DND-41 (cell line): ENCODE measurements at regions not wholly inside any gene's neighbourhood (a gene's known extent, or its start where the extent isn't known, plus 50 kb on each side); places are given as distances from the start of the nearest gene placed in this dataset.
A peak's percentile ranks its signal among the peaks of the same experiment; 100 is the strongest.
"Not testable (repeated sequence)": the region's sequence is repeated elsewhere in the genome, so short reads cannot be mapped to it uniquely, and the experiment has no call there.

Experiments
- ATAC-seq: fragments of 200-7000 bp; cut with Tn5 transposase; 3 replicates; pipeline ENCODE4 v1.9.1; 2021; ENCODE audit warnings: low read depth; ENCODE audit not compliant: insufficient read depth
- DNase-seq: peaks from one replicate; pipeline ENCODE4 v3.0.0-alpha.2; 2020
- H2AFZ ChIP-seq: 2 replicates; pipeline ENCODE4 v1.6.0; 2012; ENCODE audit warnings: low read depth, low read length
- H3K27ac ChIP-seq: 2 replicates; pipeline ENCODE4 v1.5.1; 2012; ENCODE audit warnings: low read length, inconsistent platforms
- H3K27me3 ChIP-seq: fragments of 200-600 bp; sonication (generic); 2 replicates; pipeline ENCODE4 v1.6.0; 2012; ENCODE audit warnings: low read length, mild to moderate bottlenecking, inconsistent platforms; ENCODE audit not compliant: insufficient read depth, poor library complexity
- H3K36me3 ChIP-seq: 2 replicates; pipeline ENCODE4 v1.5.1; 2012; ENCODE audit warnings: low read length, inconsistent platforms; ENCODE audit not compliant: insufficient read depth
- H3K4me1 ChIP-seq: 2 replicates; pipeline ENCODE4 v1.5.1; 2012; ENCODE audit warnings: mild to moderate bottlenecking, low read length; ENCODE audit not compliant: insufficient read depth
- H3K4me2 ChIP-seq: 2 replicates; pipeline ENCODE4 v1.6.0; 2012; ENCODE audit warnings: mild to moderate bottlenecking, moderate library complexity, low read length, inconsistent platforms; ENCODE audit not compliant: insufficient read depth
- H3K4me3 ChIP-seq, 2 experiments: fragments of 200-600 bp in 1 of 2; shearing (Covaris generic) in 1 of 2; 2 replicates each; pipeline ENCODE4 v1.5.1; 2012 to 2016; ENCODE audit warnings: inconsistent platforms in 2 of 2, low read length in 2 of 2, mild to moderate bottlenecking in 2 of 2, low read depth in 1 of 2, moderate library complexity in 1 of 2
- H3K79me2 ChIP-seq: 2 replicates; pipeline ENCODE4 v1.6.0; 2012; ENCODE audit warnings: low read length, inconsistent platforms; ENCODE audit not compliant: insufficient read depth
- H3K9ac ChIP-seq: 2 replicates; pipeline ENCODE4 v1.6.0; 2012; ENCODE audit warnings: low read depth, mild to moderate bottlenecking, inconsistent platforms, low read length, moderate library complexity
- H3K9me3 ChIP-seq: 2 replicates; pipeline ENCODE4 v1.5.1; 2012; ENCODE audit warnings: low read length, moderate library complexity, mild to moderate bottlenecking, inconsistent platforms; ENCODE audit not compliant: insufficient read depth, severe bottlenecking
- H4K20me1 ChIP-seq: 2 replicates; pipeline ENCODE4 v1.6.0; 2012; ENCODE audit warnings: low read length; ENCODE audit not compliant: insufficient read depth
- CTCF ChIP-seq: IDR thresholded peaks from 2 replicates; pipeline ENCODE4 v1.5.1; 2012; ENCODE audit warnings: borderline replicate concordance, low read length, moderate library complexity, mild to moderate bottlenecking; ENCODE audit not compliant: poor library complexity, severe bottlenecking; ENCODE audit errors: extremely low read depth
- EZH2 ChIP-seq: IDR thresholded peaks from 3 replicates; pipeline ENCODE4 v1.6.1; 2012; ENCODE audit warnings: borderline replicate concordance, low read depth, mild to moderate bottlenecking, moderate library complexity, low read length, inconsistent platforms; ENCODE audit not compliant: severe bottlenecking

GRCh38 chr5:130836729-130837649, 328.1 kb downstream of the HINT1 start:
- peak; percentile 93 for ATAC-seq
- no peaks in the 10 kb centered on the region for H3K79me2 ChIP-seq
- H3K27ac ChIP-seq: peak overlapping the region; percentile 67
- H2AFZ ChIP-seq: peak overlapping the region; percentile 72
- H3K4me1 ChIP-seq: peaks cover 19% of the 10 kb centered on the region
- no peak for DNase-seq
- no peaks in the 10 kb centered on the region for H3K36me3 ChIP-seq
- TF ChIP-seq EZH2 (no peak), CTCF (no peak)
- no peaks in the 10 kb centered on the region for H3K27me3 ChIP-seq
- H4K20me1 ChIP-seq: no peaks in the 10 kb centered on the region
- peak overlapping the region; percentile 68 for H3K4me2 ChIP-seq
- H3K9ac ChIP-seq: peak overlapping the region; percentile 44
- no peaks in the 10 kb centered on the region for H3K9me3 ChIP-seq
- H3K4me3 ChIP-seq: peak overlapping the region; percentile 2 to 53; a peak in 3 of 4 replicates

GRCh38 chr5:130817598-130818384, 347.3 kb downstream of the HINT1 start:
- not testable (repeated sequence) for H3K27ac ChIP-seq, H3K4me3 ChIP-seq, H3K79me2 ChIP-seq, H3K9me3 ChIP-seq, H3K9ac ChIP-seq, H2AFZ ChIP-seq, H3K27me3 ChIP-seq, H4K20me1 ChIP-seq, H3K36me3 ChIP-seq, H3K4me2 ChIP-seq, ATAC-seq, H3K4me1 ChIP-seq
- peak; percentile 7 for DNase-seq

- no peak overlapping the region for H3K4me2 ChIP-seq
- no peaks in the 10 kb centered on the region for H3K9me3 ChIP-seq
- ATAC-seq (no peak), DNase-seq (no peak)
- H2AFZ ChIP-seq: no peak overlapping the region
- no peaks in the 10 kb centered on the region for H3K79me2 ChIP-seq
- no peaks in the 10 kb centered on the region for H3K36me3 ChIP-seq
- no peak overlapping the region for H3K9ac ChIP-seq
- no peaks in the 10 kb centered on the region for H3K4me1 ChIP-seq
- TF ChIP-seq EZH2: no peak
- no peak for TF ChIP-seq CTCF
- no peak overlapping the region for H3K4me3 ChIP-seq
- H4K20me1 ChIP-seq: no peaks in the 10 kb centered on the region
- H3K27me3 ChIP-seq: peaks cover 3% of the 10 kb centered on the region
- H3K27ac ChIP-seq: no peak overlapping the region
These were observed 349.8 kb downstream of the HINT1 start for GRCh38 chr5:130815246-130815645.

- Histone ChIP-seq H3K9ac (no peak overlapping the region), H3K4me1 (no peaks in the 10 kb centered on the region), H3K36me3 (no peaks in the 10 kb centered on the region), H3K27ac (no peak overlapping the region), H3K4me2 (no peak overlapping the region), H3K79me2 (no peaks in the 10 kb centered on the region), H3K4me3 (no peak overlapping the region), H3K27me3 (no peaks in the 10 kb centered on the region), H3K9me3 (no peaks in the 10 kb centered on the region), H4K20me1 (no peaks in the 10 kb centered on the region), H2AFZ (no peak overlapping the region)
- TF ChIP-seq EZH2 (no peak), CTCF (no peak)
- DNase-seq: no peak
- ATAC-seq: no peak
These were observed 356.4 kb downstream of the HINT1 start for GRCh38 chr5:130808691-130809090.
